Upper lobe of left lung (tissue), 4 donors: ENCODE measurements at regions not wholly inside any gene's neighbourhood (a gene's known extent, or its start where the extent isn't known, plus 50 kb on each side); places are given as distances from the start of the nearest gene placed in this dataset.

Source experiments
- CTCF ChIP-seq, 6 experiments: fragments of 450-650 bp in 4 of 6; fragments of 200-600 bp in 2 of 6; sonication (generic) in 2 of 6; IDR thresholded peaks; one replicate each; pipeline ENCODE4 v1.5.1; 2016 to 2019; ENCODE audit warnings: antibody characterized with exemption in 6 of 6
- POLR2A ChIP-seq, 4 donors: fragments of 450-650 bp; IDR thresholded peaks; one replicate each; pipeline ENCODE4 v1.5.1; 2016 to 2017; ENCODE audit warnings: antibody characterized with exemption in 4 of 4, mild to moderate bottlenecking in 2 of 4

GRCh38 chr12:72144553-72144952 is 127.6 kb upstream of the TRHDE start:
- TF ChIP-seq CTCF (IDR thresholded peaks at IDR 0.05) = no peak
- TF ChIP-seq POLR2A (IDR thresholded peaks at IDR 0.05) = no peak
